HG03558 (cell line): ENCODE measurements at regions not wholly inside any gene's neighbourhood (a gene's known extent, or its start where the extent isn't known, plus 50 kb on each side); places are given as distances from the start of the nearest gene placed in this dataset.

ENCODE experiments used
- ATAC-seq: cut with Tn5 transposase; IDR thresholded peaks from one replicate; pipeline ENCODE4 v1.9.1; 2021; ENCODE audit warnings: moderate number of reproducible peaks; ENCODE audit not compliant: unreplicated experiment; ENCODE audit errors: extremely low read depth

DNA sequence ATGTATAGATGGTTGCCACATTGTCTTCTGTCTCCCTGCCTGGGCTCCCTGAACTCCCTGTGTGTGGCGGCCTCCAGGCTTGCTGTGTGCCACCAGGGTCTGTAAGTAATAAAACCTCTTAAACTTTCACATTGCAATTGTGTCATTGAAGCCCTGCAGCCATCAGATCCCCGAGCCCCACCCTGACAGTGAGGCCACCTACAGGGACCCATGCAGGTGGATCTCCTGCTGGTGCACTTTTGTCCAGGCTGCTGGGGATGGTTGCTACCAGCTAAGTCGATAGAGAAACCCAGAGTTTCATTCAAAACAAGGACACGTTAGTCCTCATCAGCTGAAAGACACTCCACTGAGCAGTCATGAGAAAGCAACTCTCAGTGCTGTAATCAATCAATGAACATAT lies 133.6 kb upstream of the PRICKLE2 start:
- no peak for ATAC-seq

DNA sequence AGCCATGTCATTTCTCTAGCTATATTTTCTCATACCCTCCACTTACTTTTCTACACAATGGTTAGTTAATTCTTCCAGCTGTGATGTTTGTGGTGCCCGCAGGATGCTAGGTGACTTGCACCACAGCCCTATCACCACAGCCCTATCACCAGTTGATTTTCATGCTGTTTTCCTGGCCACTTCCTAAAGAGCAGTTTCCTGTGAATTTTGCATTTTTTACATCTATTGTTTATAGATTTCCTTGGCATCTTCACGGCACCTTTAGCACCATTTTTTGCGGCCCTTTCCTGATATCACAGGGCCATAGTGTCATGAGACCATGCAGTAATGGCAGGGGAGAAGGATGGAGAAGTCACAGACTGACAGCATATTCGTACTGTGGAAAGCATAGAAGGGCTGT lies 132.9 kb upstream of the PRICKLE2 start:
- ATAC-seq: no peak

DNA sequence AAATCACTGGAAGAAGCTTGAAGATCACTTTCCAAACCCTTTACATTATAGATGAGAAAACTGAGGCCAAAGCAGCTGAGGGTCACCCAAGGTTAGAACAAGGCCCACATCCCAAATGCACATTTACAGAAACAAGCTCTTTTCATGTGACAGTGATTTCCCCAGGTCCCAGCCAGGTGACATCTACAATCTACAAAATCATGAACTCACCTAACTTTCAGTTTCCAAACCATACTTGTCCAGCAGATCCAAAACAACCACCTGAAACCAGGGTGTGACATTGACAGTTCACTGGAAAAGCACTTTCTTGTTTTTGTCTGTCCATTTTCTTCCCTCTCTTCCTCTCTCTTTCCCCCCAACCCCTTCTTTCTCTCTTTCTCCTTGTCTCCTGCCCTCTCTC lies 132.2 kb upstream of the PRICKLE2 start:
- ATAC-seq: no peak

DNA sequence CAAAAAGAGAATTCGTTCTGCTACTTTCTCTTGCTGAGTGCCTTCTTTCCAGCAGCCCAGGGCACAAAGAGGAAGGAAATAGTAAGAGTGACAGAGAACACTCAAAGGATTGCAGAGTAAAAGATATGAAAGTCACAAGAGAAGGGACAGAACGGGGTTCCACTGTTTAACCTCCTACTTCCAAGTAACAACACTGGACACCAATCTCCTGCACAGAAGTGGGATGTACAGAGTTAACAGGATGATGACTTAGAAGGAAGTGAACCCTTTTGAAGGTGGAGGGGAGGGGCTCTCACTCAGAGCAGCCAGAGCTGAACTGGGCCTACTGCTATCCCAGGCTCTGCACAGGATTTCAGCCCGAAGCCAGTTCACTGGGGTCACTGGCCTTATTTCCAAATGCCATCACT lies 130.1 kb upstream of the PRICKLE2 start:
- no peak for ATAC-seq

DNA sequence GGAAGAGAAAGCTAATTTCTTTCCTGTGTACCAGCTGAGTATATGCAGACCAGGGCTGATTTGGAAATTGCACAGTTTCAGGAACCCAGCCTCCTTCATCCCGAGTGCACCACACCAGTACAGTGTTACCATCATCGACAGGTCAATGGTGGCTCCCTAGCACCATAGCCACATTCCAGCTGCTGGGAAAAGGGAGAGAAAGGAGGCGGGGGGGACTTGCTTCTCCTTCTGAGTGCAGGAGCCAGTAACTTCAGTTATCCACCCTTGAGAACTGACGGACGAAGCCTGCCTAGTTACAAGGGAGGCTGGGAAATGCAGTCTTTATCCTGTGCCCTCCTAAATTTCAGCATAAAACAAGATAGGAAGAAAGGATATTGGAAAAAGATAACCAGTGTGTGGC lies 129.7 kb upstream of the PRICKLE2 start:
- ATAC-seq: no peak

DNA sequence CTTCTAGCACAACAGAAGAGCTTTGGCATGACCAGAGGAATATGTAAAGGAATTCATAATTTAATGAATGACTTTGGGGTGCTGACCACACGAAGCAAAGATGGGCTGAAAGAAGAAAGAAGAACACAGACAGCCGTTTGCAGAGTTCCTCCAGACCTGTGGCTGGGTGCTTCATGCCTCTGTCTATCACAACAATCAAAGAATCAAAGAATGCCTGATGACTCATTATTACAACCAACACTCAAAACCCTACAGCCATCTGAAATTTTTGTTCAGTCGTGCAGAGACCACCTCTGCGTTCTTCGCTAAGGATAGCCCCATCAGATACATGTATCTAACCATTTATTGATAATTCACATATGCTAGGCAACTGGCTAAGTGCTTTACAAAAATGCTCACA lies 129.0 kb upstream of the PRICKLE2 start:
- no peak for ATAC-seq

DNA sequence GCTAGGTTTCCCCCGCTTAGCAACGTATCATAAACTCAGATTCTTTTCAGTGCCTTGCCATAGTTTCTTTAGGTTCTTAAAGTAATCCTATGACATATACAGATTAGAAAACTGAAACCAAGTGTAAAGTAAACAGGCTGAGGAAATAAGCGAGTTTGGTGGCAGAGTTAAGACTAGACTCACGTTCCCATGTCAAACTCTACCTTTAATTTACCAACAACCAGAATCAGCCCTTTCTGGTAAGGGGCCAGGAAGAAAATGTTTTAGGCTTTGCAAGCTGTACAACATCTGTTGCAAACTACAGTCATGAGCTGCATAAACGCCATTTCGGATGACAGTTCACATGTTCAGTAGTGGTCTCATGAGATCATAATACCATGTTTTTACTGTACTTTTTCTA lies 128.0 kb upstream of the PRICKLE2 start:
- ATAC-seq: no peak

DNA sequence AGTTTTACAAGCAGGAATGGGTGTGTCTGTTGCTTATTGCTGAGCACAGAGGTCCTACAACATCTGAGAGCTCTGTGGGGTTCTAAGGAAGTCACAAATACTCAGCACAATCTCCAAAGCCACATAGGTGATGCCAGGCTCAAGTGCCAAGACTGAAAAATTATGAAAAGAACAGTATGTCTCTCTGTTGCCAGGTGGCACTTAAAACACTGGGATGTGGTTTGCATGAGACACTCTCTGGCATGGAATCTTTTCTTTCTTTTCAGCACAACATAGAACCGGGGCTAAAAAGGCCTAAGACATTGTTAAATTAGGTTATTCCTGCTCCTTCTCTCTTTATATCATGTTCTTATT lies 127.3 kb upstream of the PRICKLE2 start:
- ATAC-seq: no peak

DNA sequence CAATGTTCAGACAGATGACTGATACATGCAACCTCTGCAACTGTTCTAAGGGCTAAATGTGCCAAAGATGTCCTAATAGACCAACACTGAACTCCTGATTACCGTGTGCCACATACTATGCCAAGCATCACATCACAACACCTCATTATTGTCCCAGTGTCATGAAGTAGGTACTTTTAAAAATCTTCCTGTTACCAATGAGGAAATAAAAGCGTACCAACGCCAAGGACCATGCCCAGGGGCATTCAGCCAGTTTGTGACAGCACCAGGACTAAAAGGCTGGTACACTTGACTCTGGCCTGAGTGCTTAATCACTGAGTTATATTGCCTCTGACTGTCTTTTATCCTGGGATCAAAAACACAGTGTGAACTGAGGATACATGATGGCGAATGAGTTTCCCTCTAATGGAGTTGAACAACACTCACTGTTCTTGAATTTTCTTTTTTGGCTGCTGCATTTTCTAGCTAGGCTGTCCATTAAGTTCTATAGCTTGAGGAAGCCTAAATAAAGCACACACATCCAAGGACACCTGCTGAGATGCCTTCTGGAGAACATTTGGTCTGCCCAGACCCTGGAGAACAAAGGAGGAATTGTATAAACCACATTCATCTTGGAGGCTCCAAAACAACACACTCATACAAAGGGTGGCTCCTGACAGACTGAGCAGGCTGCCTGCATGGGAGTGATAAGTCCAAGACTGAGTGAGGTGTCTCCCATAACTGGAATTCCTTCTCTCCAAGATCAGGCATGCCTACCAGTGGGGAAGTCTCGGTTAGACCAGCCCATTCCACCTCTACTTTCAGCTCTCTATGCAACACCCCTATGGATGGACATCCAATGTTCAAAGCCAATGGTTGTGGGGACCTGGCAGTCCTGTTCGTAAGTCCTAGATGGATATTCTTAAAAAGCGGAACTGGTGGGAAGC lies 126.7 kb upstream of the PRICKLE2 start:
- no peak for ATAC-seq

DNA sequence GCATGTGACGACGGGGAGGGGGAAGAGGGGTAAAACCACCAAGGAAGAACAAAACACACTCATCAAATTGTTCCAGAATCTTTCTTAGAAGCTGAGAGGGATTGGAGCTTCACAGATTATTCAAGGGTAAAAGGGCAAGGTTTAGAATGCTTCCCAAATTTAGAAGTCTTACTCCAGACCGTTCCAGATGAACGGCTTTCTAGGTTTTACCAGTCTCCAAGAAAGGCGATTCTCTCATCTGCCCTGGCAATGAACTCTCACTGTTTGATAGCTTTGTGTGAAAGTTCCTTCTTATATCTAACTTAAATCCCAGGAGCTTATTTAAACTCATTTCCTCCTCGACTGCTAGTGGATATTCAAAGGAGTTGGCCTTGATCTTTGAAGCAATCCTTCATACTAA lies 124.3 kb upstream of the PRICKLE2 start:
- no peak for ATAC-seq

DNA sequence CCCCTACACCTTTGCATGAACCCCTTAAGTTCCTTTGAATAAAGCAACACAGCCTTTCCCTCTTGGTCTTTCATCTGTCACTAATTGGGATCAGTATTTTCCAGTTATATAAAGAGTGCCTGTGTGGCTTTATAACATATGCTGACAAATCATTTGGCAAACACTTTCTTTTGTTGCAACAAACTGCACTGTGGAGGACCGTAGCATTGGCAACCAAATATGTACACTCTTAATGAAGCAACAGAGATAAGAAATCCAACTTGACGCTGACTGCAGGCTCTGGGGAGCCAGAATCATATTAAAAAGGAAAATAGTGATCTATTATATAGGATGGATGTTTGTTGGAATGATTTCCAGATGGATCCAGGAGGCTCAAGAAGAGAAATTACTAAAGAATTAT lies 120.1 kb upstream of the PRICKLE2 start:
- no peak for ATAC-seq

DNA sequence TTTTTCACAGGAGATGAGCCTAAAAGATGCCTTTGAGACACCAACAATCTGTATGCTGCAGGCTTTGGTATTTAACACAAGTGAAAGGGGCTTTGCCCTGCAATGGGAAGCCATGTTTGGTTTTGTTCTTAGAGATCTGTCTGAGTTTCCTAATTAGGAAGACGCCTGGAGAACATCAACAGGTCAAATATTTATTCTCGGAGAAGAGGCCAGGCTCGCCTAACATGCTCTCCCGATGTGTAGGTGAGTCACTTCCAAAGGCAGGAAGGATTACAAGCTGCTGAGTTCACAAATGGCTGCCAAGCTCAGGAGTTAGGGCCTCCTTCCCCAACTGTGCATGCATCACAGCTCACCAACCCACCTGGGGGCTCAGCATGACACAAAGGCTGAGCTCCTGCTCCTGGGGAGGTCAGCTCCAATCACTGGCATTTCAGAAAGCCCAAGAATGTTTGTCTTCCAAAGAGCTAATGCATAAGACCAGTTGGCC lies 119.5 kb upstream of the PRICKLE2 start:
- no peak for ATAC-seq

DNA sequence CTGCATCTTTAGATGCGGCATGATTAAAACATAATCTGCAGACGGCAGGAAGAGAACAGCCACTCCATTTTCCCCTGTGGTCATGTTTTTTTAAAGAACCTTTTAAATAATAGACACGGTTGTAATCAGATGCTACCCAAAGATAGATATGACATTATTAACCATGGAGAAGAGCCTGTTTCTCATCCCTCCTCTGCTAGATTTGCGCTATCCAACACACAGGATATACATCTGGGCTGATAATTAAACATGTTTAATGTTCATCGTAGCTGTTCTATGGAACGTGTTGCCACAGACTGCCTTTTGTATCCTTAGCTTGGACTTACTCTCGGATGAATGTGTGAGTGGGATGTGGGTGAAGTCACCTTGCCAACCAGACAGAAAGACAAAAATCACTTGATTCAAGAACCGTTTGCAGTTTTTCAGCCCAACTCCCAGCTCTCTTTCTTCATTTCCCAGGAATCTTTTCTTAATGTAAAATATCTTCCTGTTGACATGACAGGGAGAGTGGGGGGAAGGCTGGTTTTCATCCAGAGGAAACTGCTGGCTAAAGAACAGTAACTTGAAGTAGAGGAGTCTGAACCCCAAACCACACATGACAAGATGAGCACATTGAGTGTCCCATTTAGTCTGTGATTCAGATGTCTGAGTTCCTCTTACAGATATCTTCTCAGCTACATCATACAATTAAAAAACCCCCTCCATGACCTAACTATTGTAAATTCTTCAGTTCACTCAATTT lies 118.6 kb upstream of the PRICKLE2 start:
- ATAC-seq: no peak

DNA sequence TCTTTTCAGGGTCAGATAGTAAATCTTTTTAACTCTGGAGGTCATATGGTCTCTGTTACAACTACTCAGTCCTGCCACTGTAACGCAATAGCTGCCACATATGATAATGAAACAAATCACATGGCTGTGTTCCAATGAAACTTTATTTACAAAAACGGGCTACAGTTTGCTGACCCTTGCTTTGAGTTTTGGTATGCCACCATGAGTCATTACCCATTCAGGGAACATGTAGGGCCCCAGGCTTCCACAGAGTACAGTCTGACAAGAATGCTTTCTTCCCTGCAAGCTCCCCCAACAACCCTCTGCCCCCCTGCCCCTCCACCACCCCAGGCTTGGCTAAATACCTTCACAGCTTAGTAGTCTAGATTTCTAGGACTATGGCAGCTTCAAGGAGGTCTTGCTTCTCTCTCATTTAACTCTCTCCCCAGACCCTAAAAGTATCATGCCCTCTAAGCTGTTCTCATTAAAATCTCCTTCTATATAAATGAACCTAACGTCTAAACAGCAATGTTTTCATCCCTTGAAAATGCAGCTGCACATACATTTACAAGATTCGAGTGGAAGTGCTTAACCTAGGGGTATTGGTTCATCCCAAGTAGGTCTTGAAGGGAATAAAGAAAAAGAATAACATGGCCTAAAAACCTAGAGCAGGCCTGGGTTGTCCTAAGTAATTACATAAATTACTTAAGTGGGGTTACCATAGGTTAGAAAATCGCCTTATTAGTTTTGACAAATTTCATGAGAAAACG lies 117.8 kb upstream of the PRICKLE2 start:
- ATAC-seq: no peak

DNA sequence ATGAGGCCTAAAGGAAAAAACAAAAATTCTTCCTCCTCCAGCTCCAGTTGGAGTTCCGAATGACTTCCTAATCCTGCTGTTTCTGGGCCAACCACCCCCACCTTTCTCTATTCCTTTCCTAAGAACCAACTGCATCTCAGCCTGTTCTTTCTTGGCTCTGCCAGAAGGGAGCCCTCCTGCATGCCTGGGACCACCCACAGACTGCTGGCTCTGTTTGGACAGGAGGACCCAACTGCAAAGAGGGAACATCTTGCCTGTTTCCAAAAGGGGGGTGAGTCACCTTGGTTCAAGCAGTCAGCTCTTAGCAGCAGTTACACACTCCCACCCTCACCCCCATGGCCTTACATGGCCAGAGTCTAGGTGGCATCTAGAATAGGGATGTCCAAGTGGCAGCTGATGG lies 116.0 kb upstream of the PRICKLE2 start:
- ATAC-seq: no peak

DNA sequence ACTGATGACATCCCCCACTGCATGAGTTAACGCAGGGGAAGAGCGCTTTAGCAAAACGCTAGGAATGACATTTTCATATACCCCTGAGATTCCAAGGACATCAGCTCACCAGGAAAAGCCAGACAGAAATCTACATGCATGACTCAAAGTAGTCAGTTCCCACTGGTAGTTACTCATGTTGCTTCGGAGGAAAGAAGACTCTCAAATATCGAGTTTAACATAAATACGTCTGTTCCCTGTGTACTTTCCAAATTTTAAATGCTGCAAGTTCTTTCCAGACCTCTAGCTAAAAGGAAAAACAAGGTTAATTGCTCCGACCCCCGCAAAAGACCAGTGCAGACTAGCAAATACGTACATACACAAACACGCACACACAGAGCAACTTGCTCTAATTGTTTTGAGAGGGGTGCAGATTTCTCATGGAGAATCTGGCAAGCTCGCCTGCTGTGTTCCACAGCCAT lies 115.4 kb upstream of the PRICKLE2 start:
- no peak for ATAC-seq

DNA sequence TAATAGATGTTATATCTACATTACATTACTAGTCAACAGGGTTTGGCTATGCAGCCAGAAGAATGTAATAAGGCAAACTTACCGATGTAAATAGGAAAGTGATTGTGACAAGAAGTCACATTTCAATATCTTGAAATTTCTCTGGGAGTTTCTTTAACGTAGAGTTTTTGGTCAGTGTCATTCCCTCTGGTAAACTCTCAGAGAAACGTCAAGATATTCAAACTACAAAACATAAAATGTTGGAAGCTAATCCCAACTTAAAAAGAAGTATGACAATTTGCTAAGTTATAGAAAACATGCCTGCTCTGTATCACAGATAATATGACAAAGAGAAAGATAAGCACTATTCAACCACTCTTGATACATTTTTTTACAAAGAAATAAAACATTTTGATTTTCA lies 111.2 kb upstream of the PRICKLE2 start:
- no peak for ATAC-seq

DNA sequence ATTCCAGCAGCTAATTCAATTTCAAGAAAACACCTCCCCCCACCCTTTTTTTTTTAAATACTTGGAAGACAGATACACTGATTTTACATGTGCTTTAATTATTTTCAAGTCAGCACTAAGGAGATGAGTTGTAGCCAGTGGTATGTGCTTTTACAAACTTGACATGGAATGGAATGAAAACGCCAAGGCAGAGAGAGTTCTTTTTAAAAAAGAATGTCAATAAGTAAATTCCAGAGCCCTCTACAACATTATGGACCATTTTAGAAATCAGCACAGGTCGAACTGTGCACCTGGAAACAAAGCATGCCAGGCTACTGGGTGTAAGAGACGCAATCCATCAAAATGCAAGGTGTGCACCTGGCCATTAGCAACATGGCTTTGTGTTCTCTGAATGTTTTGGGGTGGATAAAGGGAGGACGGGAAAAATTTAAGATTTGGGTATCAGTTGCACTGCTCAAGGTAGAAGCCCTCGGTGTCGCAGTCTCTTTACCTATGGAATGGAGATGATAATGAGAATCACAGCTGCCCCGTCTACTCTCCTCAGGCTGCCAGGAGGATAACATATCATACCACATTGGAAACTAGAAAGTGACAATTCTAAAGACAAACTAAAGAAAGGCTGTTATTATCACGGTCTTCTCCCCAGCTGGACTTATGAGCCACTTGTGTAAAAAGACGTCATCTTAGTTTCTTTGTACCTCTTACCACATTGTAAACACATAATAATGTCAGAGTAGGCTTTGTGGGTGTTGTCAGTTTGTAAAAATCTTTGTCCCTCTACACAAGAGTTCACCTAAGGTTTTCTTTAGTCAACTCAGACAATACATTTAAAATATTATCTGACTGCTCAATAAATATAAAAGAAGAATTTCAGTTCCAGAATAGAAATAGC lies 107.4 kb upstream of the PRICKLE2 start:
- ATAC-seq: no peak

DNA sequence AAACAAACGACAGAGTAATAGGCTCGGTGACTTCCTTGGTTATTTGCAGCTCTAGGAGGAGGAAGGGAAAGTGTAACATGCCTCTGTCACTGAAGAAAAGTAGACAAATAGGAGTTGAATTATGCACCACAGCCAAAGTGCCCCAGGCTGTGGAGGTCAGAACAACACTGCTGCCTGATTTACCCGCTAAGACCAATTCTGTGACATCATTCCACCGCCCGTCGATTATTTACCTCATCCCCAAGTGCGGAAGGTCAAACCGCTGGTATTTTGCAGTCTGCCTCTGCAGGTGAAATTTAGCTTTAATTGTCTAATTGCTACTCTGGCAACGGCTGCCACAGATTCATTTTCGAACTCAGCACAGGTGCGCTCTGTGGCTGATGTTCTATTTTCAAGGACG lies 106.3 kb upstream of the PRICKLE2 start:
- no peak for ATAC-seq

DNA sequence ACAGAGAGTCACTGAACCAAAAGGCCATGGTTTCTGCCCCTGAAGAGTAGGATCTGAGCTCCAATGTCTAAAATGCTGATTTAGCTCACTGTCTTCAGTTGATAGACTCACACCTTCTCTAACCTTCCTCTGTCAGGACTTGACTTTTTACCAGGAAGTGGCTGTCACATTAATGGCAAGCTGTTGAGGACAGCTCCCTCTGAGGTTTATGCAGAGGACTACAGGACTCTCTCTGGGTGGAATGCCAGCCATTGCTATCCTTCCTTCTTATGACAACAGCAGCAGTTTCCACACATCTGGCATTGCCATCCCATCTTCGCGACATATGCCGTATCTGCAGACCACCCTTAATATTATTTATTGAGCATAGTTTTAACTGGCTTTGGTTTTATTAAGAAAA lies 103.8 kb upstream of the PRICKLE2 start:
- no peak for ATAC-seq
